Loucy (cell line): ENCODE measurements at regions not wholly inside any gene's neighbourhood (a gene's known extent, or its start where the extent isn't known, plus 50 kb on each side); places are given as distances from the start of the nearest gene placed in this dataset.
"Not testable (repeated sequence)": the region's sequence is repeated elsewhere in the genome, so short reads cannot be mapped to it uniquely, and the experiment has no call there.

Experiments used
- H2AFZ ChIP-seq: fragments of 200-600 bp; sonication (generic); 2 replicates; pipeline ENCODE4 v1.6.0; 2016; ENCODE audit warnings: antibody characterized with exemption, mild to moderate bottlenecking, low read length, moderate library complexity
- H3F3A ChIP-seq: fragments of 200-600 bp; 2 replicates; pipeline ENCODE4 v1.6.0; 2016; ENCODE audit warnings: antibody characterized with exemption, low read depth, mild to moderate bottlenecking
- H3K27me3 ChIP-seq: fragments of 200-600 bp; sonication (generic); 2 replicates; pipeline ENCODE4 v1.6.1; 2014; ENCODE audit warnings: low read length, mild to moderate bottlenecking; ENCODE audit not compliant: insufficient read depth, poor library complexity, severe bottlenecking
- H3K36me3 ChIP-seq: fragments of 200-600 bp; sonication (generic); 2 replicates; pipeline ENCODE4 v1.6.1; 2016; ENCODE audit warnings: low read length; ENCODE audit not compliant: insufficient read depth
- H3K4me1 ChIP-seq: fragments of 200-600 bp; sonication (generic); 2 replicates; pipeline ENCODE4 v1.5.1; 2014; ENCODE audit warnings: low read length, mild to moderate bottlenecking; ENCODE audit not compliant: insufficient read depth, poor library complexity, severe bottlenecking
- H3K4me2 ChIP-seq: fragments of 200-600 bp; sonication (generic); 2 replicates; pipeline ENCODE4 v1.6.0; 2014; ENCODE audit warnings: antibody characterized with exemption, low read length, low read depth, mild to moderate bottlenecking; ENCODE audit not compliant: poor library complexity, severe bottlenecking
- H3K4me3 ChIP-seq: fragments of 200-600 bp; sonication (generic); 2 replicates; pipeline ENCODE4 v1.5.1; 2014; ENCODE audit warnings: low read length, mild to moderate bottlenecking, mixed read lengths; ENCODE audit not compliant: poor library complexity, severe bottlenecking
- H3K79me2 ChIP-seq: fragments of 200-600 bp; sonication (generic); 2 replicates; pipeline ENCODE4 v1.6.1; 2014; ENCODE audit warnings: low read length; ENCODE audit not compliant: insufficient read depth
- H3K9ac ChIP-seq: fragments of 200-600 bp; sonication (generic); 2 replicates; pipeline ENCODE4 v1.6.0; 2014; ENCODE audit warnings: mild to moderate bottlenecking, low read depth, low read length, moderate library complexity; ENCODE audit not compliant: poor library complexity, severe bottlenecking
- H3K9me2 ChIP-seq: fragments of 200-600 bp; sonication (generic); replicated peaks from 2 replicates; pipeline ENCODE4 v1.6.1; 2016; ENCODE audit warnings: low read depth, low read length, mixed read lengths
- H3K9me3 ChIP-seq: fragments of 200-600 bp; sonication (generic); 2 replicates; pipeline ENCODE4 v1.6.1; 2014; ENCODE audit warnings: mild to moderate bottlenecking, antibody characterized with exemption, low read length, low read depth; ENCODE audit not compliant: insufficient read depth
- H4K20me1 ChIP-seq: fragments of 200-600 bp; sonication (generic); 2 replicates; pipeline ENCODE4 v1.6.0; 2014; ENCODE audit warnings: antibody characterized with exemption, low read length, mild to moderate bottlenecking; ENCODE audit not compliant: insufficient read depth, poor library complexity, severe bottlenecking
- CTCF ChIP-seq: fragments of 200-600 bp; sonication (generic); conservative IDR thresholded peaks from 2 replicates; pipeline ENCODE4 v1.5.1; 2014; ENCODE audit warnings: mild to moderate bottlenecking, antibody characterized with exemption, low read length
- EZH2phosphoT487 ChIP-seq: fragments of 200-600 bp; IDR thresholded peaks from 2 replicates; pipeline ENCODE4 v1.6.1; 2018; ENCODE audit warnings: antibody characterized with exemption, mild to moderate bottlenecking, moderate library complexity, borderline replicate concordance

- Histone ChIP-seq H3F3A (no peaks in the 10 kb centered on the region), H3K4me3 (no peak overlapping the region), H3K36me3 (no peaks in the 10 kb centered on the region), H2AFZ (no peak overlapping the region), H3K4me2 (no peak overlapping the region), H3K9me3 (no peaks in the 10 kb centered on the region; the same call in 1 of the 2 replicates), H4K20me1 (no peaks in the 10 kb centered on the region), H3K9ac (no peak overlapping the region), H3K4me1 (no peaks in the 10 kb centered on the region), H3K9me2 (no peaks in the 10 kb centered on the region), H3K27me3 (no peaks in the 10 kb centered on the region), H3K79me2 (no peaks in the 10 kb centered on the region)
- TF ChIP-seq EZH2phosphoT487 (no peak), CTCF (no peak)
These were observed 56.4 kb downstream of the FOXF2 start for GRCh38 chr6:1445650-1446330.

- H4K20me1 ChIP-seq: no peaks in the 10 kb centered on the region
- no peaks in the 10 kb centered on the region for H3K36me3 ChIP-seq
- H3K9me2 ChIP-seq: no peaks in the 10 kb centered on the region
- no peaks in the 10 kb centered on the region for H3K27me3 ChIP-seq
- no peaks in the 10 kb centered on the region for H3F3A ChIP-seq
- no peak overlapping the region for H3K4me2 ChIP-seq
- peaks cover 9% of the 10 kb centered on the region for H3K9me3 ChIP-seq
- no peak overlapping the region for H2AFZ ChIP-seq
- no peak overlapping the region for H3K9ac ChIP-seq
- TF ChIP-seq CTCF: no peak
- no peak for TF ChIP-seq EZH2phosphoT487
- no peak overlapping the region for H3K4me3 ChIP-seq
- no peaks in the 10 kb centered on the region for H3K4me1 ChIP-seq
- H3K79me2 ChIP-seq: no peaks in the 10 kb centered on the region
These were observed 60.5 kb downstream of the FOXF2 start for GRCh38 chr6:1449896-1450295.

GRCh38 chr6:1453024-1453423, 63.6 kb downstream of the FOXF2 start:
- Histone ChIP-seq H3K27me3 (no peaks in the 10 kb centered on the region), H3K36me3 (no peaks in the 10 kb centered on the region), H2AFZ (no peak overlapping the region), H4K20me1 (no peaks in the 10 kb centered on the region), H3K79me2 (no peaks in the 10 kb centered on the region), H3F3A (no peaks in the 10 kb centered on the region), H3K4me3 (no peak overlapping the region), H3K4me1 (no peaks in the 10 kb centered on the region), H3K9ac (no peak overlapping the region), H3K4me2 (no peak overlapping the region), H3K9me2 (no peaks in the 10 kb centered on the region), H3K9me3 (peaks cover 9% of the 10 kb centered on the region)
- no peak for TF ChIP-seq EZH2phosphoT487
- no peak for TF ChIP-seq CTCF

- H3K4me1 ChIP-seq, H3K4me3 ChIP-seq, H2AFZ ChIP-seq, H3K9ac ChIP-seq, H3K9me2 ChIP-seq, H3K79me2 ChIP-seq, H3F3A ChIP-seq, H3K27me3 ChIP-seq, H3K36me3 ChIP-seq, H3K4me2 ChIP-seq, H3K9me3 ChIP-seq, H4K20me1 ChIP-seq: not testable (repeated sequence)
These were observed 67.4 kb downstream of the FOXF2 start for GRCh38 chr6:1456816-1457215.
